ENCODE measurements at regions not wholly inside any gene's neighbourhood (a gene's known extent, or its start where the extent isn't known, plus 50 kb on each side); places are given as distances from the start of the nearest gene placed in this dataset.

- TF ChIP-seq CTCF (conservative IDR thresholded peaks at IDR 0.05) (no peak), ZFX (IDR thresholded peaks at IDR 0.05) (no peak)
These were observed 507.4 kb upstream of the PKDCC start for GRCh38 chr2:41540272-41540998.

GRCh38 chr2:41543726-41544125 is 504.1 kb upstream of the PKDCC start:
- TF ChIP-seq ZFX (IDR thresholded peaks at IDR 0.05): no peak
- H3K27ac ChIP-seq: no peak overlapping the region

More at GRCh38 chr2:41540272-41540998, 507.4 kb upstream of the PKDCC start:
- H3K27ac ChIP-seq: no peak overlapping the region

GRCh38 chr2:41544709-41545108 is 503.1 kb upstream of the PKDCC start:
- TF ChIP-seq ZFX (IDR thresholded peaks at IDR 0.05) (no peak), CTCF (conservative IDR thresholded peaks at IDR 0.05) (no peak)
- no peak overlapping the region for H3K27ac ChIP-seq

GRCh38 chr2:41546031-41546430 is 501.8 kb upstream of the PKDCC start:
- TF ChIP-seq ZFX (IDR thresholded peaks at IDR 0.05) (no peak), CTCF (conservative IDR thresholded peaks at IDR 0.05) (no peak)
- H3K27ac ChIP-seq: no peak overlapping the region

GRCh38 chr2:41568648-41569047 is 479.2 kb upstream of the PKDCC start:
- TF ChIP-seq ZFX (IDR thresholded peaks at IDR 0.05) (no peak), CTCF (conservative IDR thresholded peaks at IDR 0.05) (no peak)
- H3K27ac ChIP-seq: no peak overlapping the region

- no peak for TF ChIP-seq ZFX (IDR thresholded peaks at IDR 0.05)
- no peak for TF ChIP-seq CTCF (conservative IDR thresholded peaks at IDR 0.05)
- H3K27ac ChIP-seq: no peak overlapping the region
These were observed 475.7 kb upstream of the PKDCC start for GRCh38 chr2:41572154-41572553.

- H3K27ac ChIP-seq: no peak overlapping the region
- TF ChIP-seq CTCF (conservative IDR thresholded peaks at IDR 0.05) (no peak), ZFX (IDR thresholded peaks at IDR 0.05) (no peak)
These were observed 471.4 kb upstream of the PKDCC start for GRCh38 chr2:41576423-41576822.

GRCh38 chr2:41579806-41580205 is 468.0 kb upstream of the PKDCC start:
- TF ChIP-seq CTCF (conservative IDR thresholded peaks at IDR 0.05): no peak
- TF ChIP-seq ZFX (IDR thresholded peaks at IDR 0.05): no peak
- no peak overlapping the region for H3K27ac ChIP-seq
